ENCODE measurements at regions not wholly inside any gene's neighbourhood (a gene's known extent, or its start where the extent isn't known, plus 50 kb on each side); places are given as distances from the start of the nearest gene placed in this dataset.
A peak's percentile ranks its signal among the peaks of the same experiment; 100 is the strongest.

GRCh38 chr9:89743573-89744254, 138.9 kb downstream of the GADD45G start:
- H3K4me1 ChIP-seq (ENCODE audit: control insufficient read depth, insufficient read depth, low read depth, low read length) = no peaks in the 10 kb centered on the region
- H3K23ac ChIP-seq (ENCODE audit: low read length in 2 of 2) = no peak overlapping the region
- WGBS = 70% methylated on average over 8 of the region's 8 CpGs
- no peak overlapping the region for H4K91ac ChIP-seq (ENCODE audit: low read length)
- H3K9ac ChIP-seq (ENCODE audit: low read length) = no peak overlapping the region
- H2BK15ac ChIP-seq (ENCODE audit: low read depth, poor library complexity, severe bottlenecking) = no peak overlapping the region
- H3K18ac ChIP-seq (ENCODE audit: low read depth in 1 of 2, low read length in 2 of 2) = peak overlapping the region in 1 of 2 experiments; percentile 1
- no peak overlapping the region for H2BK120ac ChIP-seq (ENCODE audit: low read depth, low read length)
- no peak overlapping the region for H3K4me2 ChIP-seq (ENCODE audit: low read length, poor library complexity, severe bottlenecking)
- no peaks in the 10 kb centered on the region for H3K36me3 ChIP-seq (ENCODE audit: control insufficient read depth in 1 of 2, insufficient read depth in 2 of 2, low read depth in 1 of 2, low read length in 2 of 2)
- H4K8ac ChIP-seq (ENCODE audit: low read length) = no peak overlapping the region
- no peak overlapping the region for H2AFZ ChIP-seq (ENCODE audit: low read depth, low read length)
- DNase-seq = no peak
- no peak overlapping the region for H3K14ac ChIP-seq (ENCODE audit: low read length in 2 of 2)
- no peaks in the 10 kb centered on the region for H3K79me1 ChIP-seq (replicated peaks; ENCODE audit: low read length, poor library complexity, severe bottlenecking)
- peaks cover 28 to 41% of the 10 kb centered on the region in 2 experiments for H3K27me3 ChIP-seq (ENCODE audit: control insufficient read depth in 1 of 2, insufficient read depth in 1 of 2, low read length in 2 of 2)
- H3K9me3 ChIP-seq (ENCODE audit: control insufficient read depth, low read length) = no peaks in the 10 kb centered on the region
- H2AK5ac ChIP-seq (ENCODE audit: low read length, severe bottlenecking) = no peak overlapping the region
- no peak overlapping the region for H2BK5ac ChIP-seq (ENCODE audit: low read depth, low read length, poor library complexity, severe bottlenecking)
- H2BK12ac ChIP-seq (ENCODE audit: low read length in 2 of 2) = peak overlapping the region in 1 of 2 experiments; percentile 40
- no peak overlapping the region for H3K27ac ChIP-seq (ENCODE audit: low read length, poor library complexity, severe bottlenecking)
- H3K4ac ChIP-seq (ENCODE audit: low read depth in 1 of 2, low read length in 2 of 2) = no peak overlapping the region
- H3K4me3 ChIP-seq (ENCODE audit: insufficient read depth in 1 of 2, low read depth in 1 of 2, low read length in 2 of 2) = no peak overlapping the region

- peaks cover 23 to 36% of the 10 kb centered on the region in 2 experiments for H3K27me3 ChIP-seq (ENCODE audit: control insufficient read depth in 1 of 2, insufficient read depth in 1 of 2, low read length in 2 of 2)
- no peak overlapping the region for H2BK5ac ChIP-seq (ENCODE audit: low read depth, low read length, poor library complexity, severe bottlenecking)
- no peak overlapping the region for H2AK5ac ChIP-seq (ENCODE audit: low read length, severe bottlenecking)
- no peak overlapping the region for H3K4me3 ChIP-seq (ENCODE audit: insufficient read depth in 1 of 2, low read depth in 1 of 2, low read length in 2 of 2)
- H3K79me1 ChIP-seq (replicated peaks; ENCODE audit: low read length, poor library complexity, severe bottlenecking) = no peaks in the 10 kb centered on the region
- no peak overlapping the region for H3K4ac ChIP-seq (ENCODE audit: low read depth in 1 of 2, low read length in 2 of 2)
- H3K4me1 ChIP-seq (ENCODE audit: control insufficient read depth, insufficient read depth, low read depth, low read length) = peaks cover 2% of the 10 kb centered on the region
- no peak overlapping the region for H3K14ac ChIP-seq (ENCODE audit: low read length in 2 of 2)
- H3K9me3 ChIP-seq (ENCODE audit: control insufficient read depth, low read length) = no peaks in the 10 kb centered on the region
- H3K9ac ChIP-seq (ENCODE audit: low read length) = no peak overlapping the region
- peak overlapping the region in 1 of 2 experiments; percentile 1 for H3K18ac ChIP-seq (ENCODE audit: low read depth in 1 of 2, low read length in 2 of 2)
- no peak overlapping the region for H3K23ac ChIP-seq (ENCODE audit: low read length in 2 of 2)
- no peaks in the 10 kb centered on the region for H3K36me3 ChIP-seq (ENCODE audit: control insufficient read depth in 1 of 2, insufficient read depth in 2 of 2, low read depth in 1 of 2, low read length in 2 of 2)
- no peak overlapping the region for H2BK120ac ChIP-seq (ENCODE audit: low read depth, low read length)
- 87% methylated on average over 7 of the region's 8 CpGs for WGBS
- DNase-seq = no peak
- H2AFZ ChIP-seq (ENCODE audit: low read depth, low read length) = no peak overlapping the region
- H4K91ac ChIP-seq (ENCODE audit: low read length) = no peak overlapping the region
- H4K8ac ChIP-seq (ENCODE audit: low read length) = no peak overlapping the region
- H3K27ac ChIP-seq (ENCODE audit: low read length, poor library complexity, severe bottlenecking) = no peak overlapping the region
- H2BK12ac ChIP-seq (ENCODE audit: low read length in 2 of 2) = no peak overlapping the region
- H2BK15ac ChIP-seq (ENCODE audit: low read depth, poor library complexity, severe bottlenecking) = no peak overlapping the region
- no peak overlapping the region for H3K4me2 ChIP-seq (ENCODE audit: low read length, poor library complexity, severe bottlenecking)
Measured at GRCh38 chr9:89744255-89744648, 139.4 kb downstream of the GADD45G start.

- Histone ChIP-seq H3K9ac (ENCODE audit: low read length) (no peak overlapping the region), H2BK120ac (ENCODE audit: low read depth, low read length) (no peak overlapping the region)
- WGBS = 99% methylated on average over 3 of the region's 3 CpGs
Measured at GRCh38 chr9:89744730-89745129, 139.9 kb downstream of the GADD45G start.

GRCh38 chr9:89745601-89746376, 141.0 kb downstream of the GADD45G start:
- no peak overlapping the region for H3K27ac ChIP-seq (ENCODE audit: low read length, poor library complexity, severe bottlenecking)
- no peak overlapping the region for H3K23ac ChIP-seq (ENCODE audit: low read length in 2 of 2)
- H3K9me3 ChIP-seq (ENCODE audit: control insufficient read depth, low read length) = no peaks in the 10 kb centered on the region
- H3K27me3 ChIP-seq (ENCODE audit: control insufficient read depth in 1 of 2, insufficient read depth in 1 of 2, low read length in 2 of 2) = peaks cover 18 to 28% of the 10 kb centered on the region in 2 experiments
- H2AK5ac ChIP-seq (ENCODE audit: low read length, severe bottlenecking) = no peak overlapping the region
- H3K4ac ChIP-seq (ENCODE audit: low read depth in 1 of 2, low read length in 2 of 2) = peak overlapping the region; percentile 52 to 80
- H2BK120ac ChIP-seq (ENCODE audit: low read depth, low read length) = peak overlapping the region; percentile 50
- peak overlapping the region; percentile 26 for H2BK15ac ChIP-seq (ENCODE audit: low read depth, poor library complexity, severe bottlenecking)
- H2AFZ ChIP-seq (ENCODE audit: low read depth, low read length) = no peak overlapping the region
- peak overlapping the region; percentile 71 for H4K91ac ChIP-seq (ENCODE audit: low read length)
- no peak overlapping the region for H2BK5ac ChIP-seq (ENCODE audit: low read depth, low read length, poor library complexity, severe bottlenecking)
- no peak for DNase-seq
- peaks cover 8% of the 10 kb centered on the region for H3K4me1 ChIP-seq (ENCODE audit: control insufficient read depth, insufficient read depth, low read depth, low read length)
- 93% methylated on average over 9 of the region's 9 CpGs for WGBS
- H3K14ac ChIP-seq (ENCODE audit: low read length in 2 of 2) = no peak overlapping the region
- no peak overlapping the region for H3K9ac ChIP-seq (ENCODE audit: low read length)
- no peak overlapping the region for H3K4me2 ChIP-seq (ENCODE audit: low read length, poor library complexity, severe bottlenecking)
- no peaks in the 10 kb centered on the region for H3K36me3 ChIP-seq (ENCODE audit: control insufficient read depth in 1 of 2, insufficient read depth in 2 of 2, low read depth in 1 of 2, low read length in 2 of 2)
- no peak overlapping the region for H4K8ac ChIP-seq (ENCODE audit: low read length)
- no peaks in the 10 kb centered on the region for H3K79me1 ChIP-seq (replicated peaks; ENCODE audit: low read length, poor library complexity, severe bottlenecking)
- H3K4me3 ChIP-seq (ENCODE audit: insufficient read depth in 1 of 2, low read depth in 1 of 2, low read length in 2 of 2) = no peak overlapping the region
- H2BK12ac ChIP-seq (ENCODE audit: low read length in 2 of 2) = peak overlapping the region; percentile 86 to 87
- H3K18ac ChIP-seq (ENCODE audit: low read depth in 1 of 2, low read length in 2 of 2) = peak overlapping the region in 1 of 2 experiments; percentile 83

More at GRCh38 chr9:89744730-89745129, 139.9 kb downstream of the GADD45G start:
- Histone ChIP-seq H2BK5ac (ENCODE audit: low read depth, low read length, poor library complexity, severe bottlenecking) (no peak overlapping the region), H4K8ac (ENCODE audit: low read length) (no peak overlapping the region), H3K4me2 (ENCODE audit: low read length, poor library complexity, severe bottlenecking) (no peak overlapping the region), H2AK5ac (ENCODE audit: low read length, severe bottlenecking) (no peak overlapping the region), H2BK15ac (ENCODE audit: low read depth, poor library complexity, severe bottlenecking) (no peak overlapping the region), H3K14ac (ENCODE audit: low read length in 2 of 2) (no peak overlapping the region), H3K79me1 (replicated peaks; ENCODE audit: low read length, poor library complexity, severe bottlenecking) (no peaks in the 10 kb centered on the region), H4K91ac (ENCODE audit: low read length) (no peak overlapping the region), H3K4me1 (ENCODE audit: control insufficient read depth, insufficient read depth, low read depth, low read length) (peaks cover 6% of the 10 kb centered on the region), H3K4ac (ENCODE audit: low read depth in 1 of 2, low read length in 2 of 2) (no peak overlapping the region), H3K9me3 (ENCODE audit: control insufficient read depth, low read length) (no peaks in the 10 kb centered on the region), H3K23ac (ENCODE audit: low read length in 2 of 2) (no peak overlapping the region), H2BK12ac (ENCODE audit: low read length in 2 of 2) (peak overlapping the region in 1 of 2 experiments; percentile 6), H3K27ac (ENCODE audit: low read length, poor library complexity, severe bottlenecking) (no peak overlapping the region), H3K18ac (ENCODE audit: low read depth in 1 of 2, low read length in 2 of 2) (peak overlapping the region in 1 of 2 experiments; percentile 1), H3K4me3 (ENCODE audit: insufficient read depth in 1 of 2, low read depth in 1 of 2, low read length in 2 of 2) (no peak overlapping the region), H3K36me3 (ENCODE audit: control insufficient read depth in 1 of 2, insufficient read depth in 2 of 2, low read depth in 1 of 2, low read length in 2 of 2) (no peaks in the 10 kb centered on the region), H3K27me3 (ENCODE audit: control insufficient read depth in 1 of 2, insufficient read depth in 1 of 2, low read length in 2 of 2) (peaks cover 18 to 36% of the 10 kb centered on the region in 2 experiments), H2AFZ (ENCODE audit: low read depth, low read length) (no peak overlapping the region)
- DNase-seq = no peak
